ENCODE measurements at regions not wholly inside any gene's neighbourhood (a gene's known extent, or its start where the extent isn't known, plus 50 kb on each side); places are given as distances from the start of the nearest gene placed in this dataset.

DNA sequence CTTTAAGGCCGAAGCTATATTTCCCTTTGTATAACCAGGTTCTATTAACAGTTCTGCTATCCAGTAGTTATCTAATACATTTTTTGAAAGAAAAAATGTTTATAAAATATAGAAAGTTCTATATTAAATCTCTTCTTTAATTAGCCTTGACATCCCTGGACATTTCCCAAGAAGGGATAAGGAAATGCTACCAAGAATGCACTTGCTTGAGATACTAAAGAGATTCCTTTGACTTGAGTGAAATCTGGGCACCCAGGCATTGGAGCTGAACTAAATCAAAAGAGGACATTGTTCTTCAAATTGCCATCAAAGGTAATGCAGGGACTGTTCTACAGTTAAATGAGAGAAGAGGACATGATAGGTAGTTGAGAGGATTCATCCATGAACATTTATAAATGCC, 535.9 kb upstream of the FAT3 start:
- DNase-seq (ENCODE audit: low spot score) (no peak), ATAC-seq (no peak)
- peaks cover 4% of the 10 kb centered on the region; the same call in 1 of the 2 replicates for H3K9me3 Mint-ChIP-seq
- no peak overlapping the region for H3K27ac Mint-ChIP-seq
- H3K27me3 Mint-ChIP-seq (ENCODE audit: low read depth) = no peaks in the 10 kb centered on the region
- TF ChIP-seq TCF7 (CRISPR knock-in tag; IDR thresholded peaks at IDR 0.05; ENCODE audit: low read depth) (no peak), NR1H2 (CRISPR knock-in tag; IDR thresholded peaks at IDR 0.05) (no peak), HMGA2 (CRISPR knock-in tag; IDR thresholded peaks at IDR 0.05) (no peak)
- TF ChIP-seq, protein P1, sequence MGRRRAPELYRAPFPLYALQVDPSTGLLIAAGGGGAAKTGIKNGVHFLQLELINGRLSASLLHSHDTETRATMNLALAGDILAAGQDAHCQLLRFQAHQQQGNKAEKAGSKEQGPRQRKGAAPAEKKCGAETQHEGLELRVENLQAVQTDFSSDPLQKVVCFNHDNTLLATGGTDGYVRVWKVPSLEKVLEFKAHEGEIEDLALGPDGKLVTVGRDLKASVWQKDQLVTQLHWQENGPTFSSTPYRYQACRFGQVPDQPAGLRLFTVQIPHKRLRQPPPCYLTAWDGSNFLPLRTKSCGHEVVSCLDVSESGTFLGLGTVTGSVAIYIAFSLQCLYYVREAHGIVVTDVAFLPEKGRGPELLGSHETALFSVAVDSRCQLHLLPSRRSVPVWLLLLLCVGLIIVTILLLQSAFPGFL (CRISPR knock-in tag; IDR thresholded peaks at IDR 0.05; ENCODE audit: borderline replicate concordance) = no peak
- TF ChIP-seq, protein P2, sequence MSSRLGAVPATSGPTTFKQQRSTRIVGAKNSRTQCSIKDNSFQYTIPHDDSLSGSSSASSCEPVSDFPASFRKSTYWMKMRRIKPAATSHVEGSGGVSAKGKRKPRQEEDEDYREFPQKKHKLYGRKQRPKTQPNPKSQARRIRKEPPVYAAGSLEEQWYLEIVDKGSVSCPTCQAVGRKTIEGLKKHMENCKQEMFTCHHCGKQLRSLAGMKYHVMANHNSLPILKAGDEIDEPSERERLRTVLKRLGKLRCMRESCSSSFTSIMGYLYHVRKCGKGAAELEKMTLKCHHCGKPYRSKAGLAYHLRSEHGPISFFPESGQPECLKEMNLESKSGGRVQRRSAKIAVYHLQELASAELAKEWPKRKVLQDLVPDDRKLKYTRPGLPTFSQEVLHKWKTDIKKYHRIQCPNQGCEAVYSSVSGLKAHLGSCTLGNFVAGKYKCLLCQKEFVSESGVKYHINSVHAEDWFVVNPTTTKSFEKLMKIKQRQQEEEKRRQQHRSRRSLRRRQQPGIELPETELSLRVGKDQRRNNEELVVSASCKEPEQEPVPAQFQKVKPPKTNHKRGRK (CRISPR knock-in tag; IDR thresholded peaks at IDR 0.05; ENCODE audit: borderline replicate concordance) = no peak
- TF ChIP-seq, protein P3, sequence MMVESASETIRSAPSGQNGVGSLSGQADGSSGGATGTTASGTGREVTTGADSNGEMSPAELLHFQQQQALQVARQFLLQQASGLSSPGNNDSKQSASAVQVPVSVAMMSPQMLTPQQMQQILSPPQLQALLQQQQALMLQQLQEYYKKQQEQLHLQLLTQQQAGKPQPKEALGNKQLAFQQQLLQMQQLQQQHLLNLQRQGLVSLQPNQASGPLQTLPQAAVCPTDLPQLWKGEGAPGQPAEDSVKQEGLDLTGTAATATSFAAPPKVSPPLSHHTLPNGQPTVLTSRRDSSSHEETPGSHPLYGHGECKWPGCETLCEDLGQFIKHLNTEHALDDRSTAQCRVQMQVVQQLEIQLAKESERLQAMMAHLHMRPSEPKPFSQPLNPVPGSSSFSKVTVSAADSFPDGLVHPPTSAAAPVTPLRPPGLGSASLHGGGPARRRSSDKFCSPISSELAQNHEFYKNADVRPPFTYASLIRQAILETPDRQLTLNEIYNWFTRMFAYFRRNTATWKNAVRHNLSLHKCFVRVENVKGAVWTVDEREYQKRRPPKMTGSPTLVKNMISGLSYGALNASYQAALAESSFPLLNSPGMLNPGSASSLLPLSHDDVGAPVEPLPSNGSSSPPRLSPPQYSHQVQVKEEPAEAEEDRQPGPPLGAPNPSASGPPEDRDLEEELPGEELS (CRISPR knock-in tag; IDR thresholded peaks at IDR 0.05) = no peak
- H3K36me3 Mint-ChIP-seq = peaks cover 2% of the 10 kb centered on the region; the same call in 1 of the 2 replicates
- CTCF ChIA-PET = no interaction called here
- POLR2A ChIA-PET = no interaction called here
- no peak overlapping the region for H3K4me3 Mint-ChIP-seq
- H3K4me1 Mint-ChIP-seq = peaks cover 21% of the 10 kb centered on the region

DNA sequence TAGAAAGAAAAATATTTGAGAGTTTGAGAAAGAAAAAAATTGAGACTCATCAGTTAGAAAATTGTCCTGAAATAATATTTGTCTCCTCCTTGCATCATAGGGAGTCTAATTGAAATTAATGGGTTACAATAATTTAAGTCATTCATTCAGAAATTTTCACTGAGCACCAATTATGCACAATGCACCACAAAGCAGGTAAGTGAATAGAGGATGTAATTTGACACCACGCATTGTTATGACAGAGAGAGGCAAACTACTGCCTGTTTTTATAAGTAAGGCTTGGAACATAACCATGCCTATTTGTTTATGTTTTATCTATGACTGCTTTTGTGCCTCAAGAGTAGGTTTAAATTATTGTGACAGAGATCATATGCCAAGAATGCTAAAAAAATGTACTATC, 537.9 kb upstream of the FAT3 start:
- ATAC-seq (peak; percentile 52; the same call in 1 of the 2 replicates), DNase-seq (ENCODE audit: low spot score) (no peak)
- Mint-ChIP-seq H3K36me3 (peaks cover 2% of the 10 kb centered on the region; the same call in 1 of the 2 replicates), H3K27ac (no peak overlapping the region), H3K27me3 (ENCODE audit: low read depth) (no peaks in the 10 kb centered on the region), H3K4me3 (no peak overlapping the region), H3K4me1 (peaks cover 11% of the 10 kb centered on the region), H3K9me3 (peaks cover 4% of the 10 kb centered on the region; the same call in 1 of the 2 replicates)
- CTCF ChIA-PET = no interaction called here
- POLR2A ChIA-PET = no interaction called here
- TF ChIP-seq FOXP1 (CRISPR knock-in tag; IDR thresholded peaks at IDR 0.05; ENCODE audit: borderline replicate concordance) = no peak
- TF ChIP-seq, protein P4, sequence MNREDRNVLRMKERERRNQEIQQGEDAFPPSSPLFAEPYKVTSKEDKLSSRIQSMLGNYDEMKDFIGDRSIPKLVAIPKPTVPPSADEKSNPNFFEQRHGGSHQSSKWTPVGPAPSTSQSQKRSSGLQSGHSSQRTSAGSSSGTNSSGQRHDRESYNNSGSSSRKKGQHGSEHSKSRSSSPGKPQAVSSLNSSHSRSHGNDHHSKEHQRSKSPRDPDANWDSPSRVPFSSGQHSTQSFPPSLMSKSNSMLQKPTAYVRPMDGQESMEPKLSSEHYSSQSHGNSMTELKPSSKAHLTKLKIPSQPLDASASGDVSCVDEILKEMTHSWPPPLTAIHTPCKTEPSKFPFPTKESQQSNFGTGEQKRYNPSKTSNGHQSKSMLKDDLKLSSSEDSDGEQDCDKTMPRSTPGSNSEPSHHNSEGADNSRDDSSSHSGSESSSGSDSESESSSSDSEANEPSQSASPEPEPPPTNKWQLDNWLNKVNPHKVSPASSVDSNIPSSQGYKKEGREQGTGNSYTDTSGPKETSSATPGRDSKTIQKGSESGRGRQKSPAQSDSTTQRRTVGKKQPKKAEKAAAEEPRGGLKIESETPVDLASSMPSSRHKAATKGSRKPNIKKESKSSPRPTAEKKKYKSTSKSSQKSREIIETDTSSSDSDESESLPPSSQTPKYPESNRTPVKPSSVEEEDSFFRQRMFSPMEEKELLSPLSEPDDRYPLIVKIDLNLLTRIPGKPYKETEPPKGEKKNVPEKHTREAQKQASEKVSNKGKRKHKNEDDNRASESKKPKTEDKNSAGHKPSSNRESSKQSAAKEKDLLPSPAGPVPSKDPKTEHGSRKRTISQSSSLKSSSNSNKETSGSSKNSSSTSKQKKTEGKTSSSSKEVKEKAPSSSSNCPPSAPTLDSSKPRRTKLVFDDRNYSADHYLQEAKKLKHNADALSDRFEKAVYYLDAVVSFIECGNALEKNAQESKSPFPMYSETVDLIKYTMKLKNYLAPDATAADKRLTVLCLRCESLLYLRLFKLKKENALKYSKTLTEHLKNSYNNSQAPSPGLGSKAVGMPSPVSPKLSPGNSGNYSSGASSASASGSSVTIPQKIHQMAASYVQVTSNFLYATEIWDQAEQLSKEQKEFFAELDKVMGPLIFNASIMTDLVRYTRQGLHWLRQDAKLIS (CRISPR knock-in tag; IDR thresholded peaks at IDR 0.05; ENCODE audit: borderline replicate concordance) = no peak
- TF ChIP-seq, protein P5, sequence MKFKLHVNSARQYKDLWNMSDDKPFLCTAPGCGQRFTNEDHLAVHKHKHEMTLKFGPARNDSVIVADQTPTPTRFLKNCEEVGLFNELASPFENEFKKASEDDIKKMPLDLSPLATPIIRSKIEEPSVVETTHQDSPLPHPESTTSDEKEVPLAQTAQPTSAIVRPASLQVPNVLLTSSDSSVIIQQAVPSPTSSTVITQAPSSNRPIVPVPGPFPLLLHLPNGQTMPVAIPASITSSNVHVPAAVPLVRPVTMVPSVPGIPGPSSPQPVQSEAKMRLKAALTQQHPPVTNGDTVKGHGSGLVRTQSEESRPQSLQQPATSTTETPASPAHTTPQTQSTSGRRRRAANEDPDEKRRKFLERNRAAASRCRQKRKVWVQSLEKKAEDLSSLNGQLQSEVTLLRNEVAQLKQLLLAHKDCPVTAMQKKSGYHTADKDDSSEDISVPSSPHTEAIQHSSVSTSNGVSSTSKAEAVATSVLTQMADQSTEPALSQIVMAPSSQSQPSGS (CRISPR knock-in tag; IDR thresholded peaks at IDR 0.05; ENCODE audit: borderline replicate concordance, low read depth) = no peak
- TF ChIP-seq, protein P6, sequence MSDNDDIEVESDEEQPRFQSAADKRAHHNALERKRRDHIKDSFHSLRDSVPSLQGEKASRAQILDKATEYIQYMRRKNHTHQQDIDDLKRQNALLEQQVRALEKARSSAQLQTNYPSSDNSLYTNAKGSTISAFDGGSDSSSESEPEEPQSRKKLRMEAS (CRISPR knock-in tag; IDR thresholded peaks at IDR 0.05) = no peak

DNA sequence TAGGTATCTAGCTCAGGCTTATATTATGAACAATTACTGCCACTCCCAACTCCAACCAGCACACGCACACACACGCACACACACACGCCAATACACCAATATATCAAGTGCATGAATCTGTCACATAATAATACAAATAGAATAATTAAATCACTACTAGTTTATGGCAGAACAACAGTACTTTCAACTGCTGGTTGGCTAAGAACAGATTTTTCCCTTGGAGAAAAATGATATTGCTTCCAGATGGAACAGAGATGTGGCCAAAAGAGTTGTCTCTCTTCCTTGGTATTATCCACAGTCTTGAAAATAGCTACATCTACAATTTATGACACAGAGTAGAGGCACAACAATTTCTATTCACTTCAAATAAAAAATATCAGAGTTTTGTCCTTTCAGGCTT, 538.3 kb upstream of the FAT3 start:
- Mint-ChIP-seq H3K27me3 (ENCODE audit: low read depth) (no peaks in the 10 kb centered on the region), H3K9me3 (peaks cover 4% of the 10 kb centered on the region; the same call in 1 of the 2 replicates), H3K27ac (no peak overlapping the region), H3K4me1 (peaks cover 11% of the 10 kb centered on the region), H3K36me3 (peaks cover 2% of the 10 kb centered on the region; the same call in 1 of the 2 replicates), H3K4me3 (no peak overlapping the region)
- ChIA-PET POLR2A (no interaction called here), CTCF (no interaction called here)
- DNase-seq (ENCODE audit: low spot score) = no peak
- ATAC-seq = no peak
- TF ChIP-seq ZNF232 (CRISPR knock-in tag; IDR thresholded peaks at IDR 0.05) = no peak
- no peak for TF ChIP-seq FOXK1 (CRISPR knock-in tag; IDR thresholded peaks at IDR 0.05)
- TF ChIP-seq, protein P7, sequence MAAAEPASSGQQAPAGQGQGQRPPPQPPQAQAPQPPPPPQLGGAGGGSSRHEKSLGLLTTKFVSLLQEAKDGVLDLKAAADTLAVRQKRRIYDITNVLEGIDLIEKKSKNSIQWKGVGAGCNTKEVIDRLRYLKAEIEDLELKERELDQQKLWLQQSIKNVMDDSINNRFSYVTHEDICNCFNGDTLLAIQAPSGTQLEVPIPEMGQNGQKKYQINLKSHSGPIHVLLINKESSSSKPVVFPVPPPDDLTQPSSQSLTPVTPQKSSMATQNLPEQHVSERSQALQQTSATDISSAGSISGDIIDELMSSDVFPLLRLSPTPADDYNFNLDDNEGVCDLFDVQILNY (CRISPR knock-in tag; IDR thresholded peaks at IDR 0.05) = no peak
- no peak for TF ChIP-seq ETV6 (CRISPR knock-in tag; IDR thresholded peaks at IDR 0.05)
- no peak for TF ChIP-seq ZNF416 (CRISPR knock-in tag; IDR thresholded peaks at IDR 0.05)
- TF ChIP-seq NFE2L1 (CRISPR knock-in tag; IDR thresholded peaks at IDR 0.05) = no peak
- TF ChIP-seq, protein P8, sequence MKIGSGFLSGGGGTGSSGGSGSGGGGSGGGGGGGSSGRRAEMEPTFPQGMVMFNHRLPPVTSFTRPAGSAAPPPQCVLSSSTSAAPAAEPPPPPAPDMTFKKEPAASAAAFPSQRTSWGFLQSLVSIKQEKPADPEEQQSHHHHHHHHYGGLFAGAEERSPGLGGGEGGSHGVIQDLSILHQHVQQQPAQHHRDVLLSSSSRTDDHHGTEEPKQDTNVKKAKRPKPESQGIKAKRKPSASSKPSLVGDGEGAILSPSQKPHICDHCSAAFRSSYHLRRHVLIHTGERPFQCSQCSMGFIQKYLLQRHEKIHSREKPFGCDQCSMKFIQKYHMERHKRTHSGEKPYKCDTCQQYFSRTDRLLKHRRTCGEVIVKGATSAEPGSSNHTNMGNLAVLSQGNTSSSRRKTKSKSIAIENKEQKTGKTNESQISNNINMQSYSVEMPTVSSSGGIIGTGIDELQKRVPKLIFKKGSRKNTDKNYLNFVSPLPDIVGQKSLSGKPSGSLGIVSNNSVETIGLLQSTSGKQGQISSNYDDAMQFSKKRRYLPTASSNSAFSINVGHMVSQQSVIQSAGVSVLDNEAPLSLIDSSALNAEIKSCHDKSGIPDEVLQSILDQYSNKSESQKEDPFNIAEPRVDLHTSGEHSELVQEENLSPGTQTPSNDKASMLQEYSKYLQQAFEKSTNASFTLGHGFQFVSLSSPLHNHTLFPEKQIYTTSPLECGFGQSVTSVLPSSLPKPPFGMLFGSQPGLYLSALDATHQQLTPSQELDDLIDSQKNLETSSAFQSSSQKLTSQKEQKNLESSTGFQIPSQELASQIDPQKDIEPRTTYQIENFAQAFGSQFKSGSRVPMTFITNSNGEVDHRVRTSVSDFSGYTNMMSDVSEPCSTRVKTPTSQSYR (CRISPR knock-in tag; IDR thresholded peaks at IDR 0.05) = no peak
